ENCODE measurements at regions not wholly inside any gene's neighbourhood (a gene's known extent, or its start where the extent isn't known, plus 50 kb on each side); places are given as distances from the start of the nearest gene placed in this dataset.
"Not testable (repeated sequence)": the region's sequence is repeated elsewhere in the genome, so short reads cannot be mapped to it uniquely, and the experiment has no call there.

DNA sequence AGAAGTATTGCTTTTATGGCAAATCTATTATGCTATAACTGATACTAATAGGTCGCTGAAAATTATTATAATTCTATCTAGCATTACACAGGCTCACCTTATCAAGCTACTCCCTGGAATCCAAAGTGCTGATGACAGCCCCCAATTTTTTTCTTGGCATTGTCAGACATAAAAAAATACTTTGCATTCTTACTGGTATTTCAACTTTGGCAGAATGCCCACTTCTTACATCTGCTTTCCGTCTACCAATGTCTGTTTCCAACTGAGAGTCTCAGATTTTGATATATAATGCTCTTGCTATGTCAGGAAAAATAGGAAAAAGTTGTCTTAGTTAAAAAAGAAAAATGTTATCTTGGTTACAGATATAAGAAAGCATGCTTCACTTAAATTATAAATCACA is 615.4 kb downstream of the C12orf50 start:
- Histone ChIP-seq H3K9me3 (ENCODE audit: control insufficient read depth, insufficient read depth, low read length) (peaks cover 4% of the 10 kb centered on the region), H3K27ac (ENCODE audit: low read length) (no peak overlapping the region), H3K36me3 (ENCODE audit: control insufficient read depth, insufficient read depth, low read length) (no peaks in the 10 kb centered on the region), H3K4me3 (ENCODE audit: low read length) (no peak overlapping the region), H3K4me1 (ENCODE audit: control insufficient read depth, insufficient read depth, low read length) (no peaks in the 10 kb centered on the region), H3K27me3 (ENCODE audit: control insufficient read depth, insufficient read depth, low read length) (no peaks in the 10 kb centered on the region)
- Mint-ChIP-seq H3K4me3 (no peak overlapping the region), H3K36me3 (peaks cover 7% of the 10 kb centered on the region), H3K9me3 (peaks cover 21 to 27% of the 10 kb centered on the region in 2 donors), H3K27me3 (ENCODE audit: low read depth in 2 of 2) (no peaks in the 10 kb centered on the region), H3K4me1 (no peaks in the 10 kb centered on the region), H3K27ac (no peak overlapping the region)
- TF ChIP-seq, protein P1, sequence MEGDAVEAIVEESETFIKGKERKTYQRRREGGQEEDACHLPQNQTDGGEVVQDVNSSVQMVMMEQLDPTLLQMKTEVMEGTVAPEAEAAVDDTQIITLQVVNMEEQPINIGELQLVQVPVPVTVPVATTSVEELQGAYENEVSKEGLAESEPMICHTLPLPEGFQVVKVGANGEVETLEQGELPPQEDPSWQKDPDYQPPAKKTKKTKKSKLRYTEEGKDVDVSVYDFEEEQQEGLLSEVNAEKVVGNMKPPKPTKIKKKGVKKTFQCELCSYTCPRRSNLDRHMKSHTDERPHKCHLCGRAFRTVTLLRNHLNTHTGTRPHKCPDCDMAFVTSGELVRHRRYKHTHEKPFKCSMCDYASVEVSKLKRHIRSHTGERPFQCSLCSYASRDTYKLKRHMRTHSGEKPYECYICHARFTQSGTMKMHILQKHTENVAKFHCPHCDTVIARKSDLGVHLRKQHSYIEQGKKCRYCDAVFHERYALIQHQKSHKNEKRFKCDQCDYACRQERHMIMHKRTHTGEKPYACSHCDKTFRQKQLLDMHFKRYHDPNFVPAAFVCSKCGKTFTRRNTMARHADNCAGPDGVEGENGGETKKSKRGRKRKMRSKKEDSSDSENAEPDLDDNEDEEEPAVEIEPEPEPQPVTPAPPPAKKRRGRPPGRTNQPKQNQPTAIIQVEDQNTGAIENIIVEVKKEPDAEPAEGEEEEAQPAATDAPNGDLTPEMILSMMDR (IDR thresholded peaks at IDR 0.05), result no peak
- ATAC-seq (no peak), DNase-seq (no peak)
- intact Hi-C loops (cut with micrococcal nuclease), result no loop called here
- 93% methylated on average over 2 of the region's 2 CpGs for WGBS (ENCODE audit: insufficient coverage)

DNA sequence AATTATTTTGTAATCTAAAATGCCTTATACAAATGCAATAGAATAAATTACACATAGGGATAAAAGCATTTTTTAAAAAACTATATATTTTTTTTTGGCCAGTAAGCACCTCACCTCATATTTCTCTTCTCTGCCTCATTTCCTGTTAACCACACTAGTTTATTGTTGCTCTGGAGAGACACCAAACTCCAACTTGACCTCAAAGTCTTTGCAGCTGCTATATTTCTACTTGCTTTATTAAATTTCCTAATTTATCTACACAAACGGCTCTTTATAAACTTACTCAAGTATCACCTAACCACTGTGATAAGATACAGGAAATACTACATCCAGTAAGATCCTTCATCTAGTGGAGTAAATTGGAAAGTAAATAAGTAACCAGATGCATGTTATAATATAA is 622.3 kb downstream of the C12orf50 start:
- H3K36me3 Mint-ChIP-seq, result peaks cover 5% of the 10 kb centered on the region
- peaks cover 21 to 26% of the 10 kb centered on the region in 2 donors for H3K9me3 Mint-ChIP-seq
- no peaks in the 10 kb centered on the region for H3K27me3 ChIP-seq (ENCODE audit: control insufficient read depth, insufficient read depth, low read length)
- no peak for ATAC-seq
- no peak for DNase-seq
- peaks cover 4% of the 10 kb centered on the region for H3K9me3 ChIP-seq (ENCODE audit: control insufficient read depth, insufficient read depth, low read length)
- WGBS (ENCODE audit: insufficient coverage), result 100% methylated on average over 1 of the region's 1 CpG
- TF ChIP-seq, protein P1 (IDR thresholded peaks at IDR 0.05), result no peak
- no peaks in the 10 kb centered on the region for H3K36me3 ChIP-seq (ENCODE audit: control insufficient read depth, insufficient read depth, low read length)
- H3K4me3 ChIP-seq (ENCODE audit: low read length), result no peak overlapping the region
- H3K4me1 ChIP-seq (ENCODE audit: control insufficient read depth, insufficient read depth, low read length), result no peaks in the 10 kb centered on the region
- H3K27ac ChIP-seq (ENCODE audit: low read length), result no peak overlapping the region
- H3K27me3 Mint-ChIP-seq (ENCODE audit: low read depth in 2 of 2), result no peaks in the 10 kb centered on the region
- no peak overlapping the region for H3K27ac Mint-ChIP-seq
- intact Hi-C loops (cut with micrococcal nuclease), result no loop called here
- no peak overlapping the region for H3K4me3 Mint-ChIP-seq
- H3K4me1 Mint-ChIP-seq, result no peaks in the 10 kb centered on the region

DNA sequence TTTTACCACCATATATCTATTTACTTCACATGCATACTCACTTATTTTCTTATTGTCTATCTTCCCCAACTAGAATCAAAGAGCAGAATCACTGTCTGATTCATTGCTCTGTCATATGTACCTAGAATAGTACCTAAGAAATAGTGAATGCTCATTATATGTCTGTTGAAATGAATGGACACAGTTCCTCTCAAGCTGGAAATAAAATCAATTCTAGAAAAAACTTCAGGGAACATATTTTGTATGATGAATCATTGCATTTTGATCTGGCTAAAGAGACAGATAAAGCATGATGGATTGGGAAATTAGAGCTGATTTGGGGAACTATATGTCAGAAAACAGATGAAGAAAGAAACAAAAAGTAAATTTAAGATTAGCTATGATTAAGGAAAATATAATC is 623.3 kb downstream of the C12orf50 start:
- peaks cover 4% of the 10 kb centered on the region for H3K9me3 ChIP-seq (ENCODE audit: control insufficient read depth, insufficient read depth, low read length)
- H3K27ac ChIP-seq (ENCODE audit: low read length), result no peak overlapping the region
- TF ChIP-seq, protein P1 (IDR thresholded peaks at IDR 0.05), result no peak
- Mint-ChIP-seq H3K4me1 (no peaks in the 10 kb centered on the region), H3K27me3 (ENCODE audit: low read depth in 2 of 2) (no peaks in the 10 kb centered on the region), H3K27ac (no peak overlapping the region), H3K4me3 (no peak overlapping the region), H3K9me3 (peaks cover 19 to 24% of the 10 kb centered on the region in 2 donors), H3K36me3 (no peaks in the 10 kb centered on the region)
- no peak for DNase-seq
- no peaks in the 10 kb centered on the region for H3K36me3 ChIP-seq (ENCODE audit: control insufficient read depth, insufficient read depth, low read length)
- ATAC-seq, result no peak
- intact Hi-C loops (cut with micrococcal nuclease), result no loop called here
- no peak overlapping the region for H3K4me3 ChIP-seq (ENCODE audit: low read length)
- no peaks in the 10 kb centered on the region for H3K4me1 ChIP-seq (ENCODE audit: control insufficient read depth, insufficient read depth, low read length)
- no peaks in the 10 kb centered on the region for H3K27me3 ChIP-seq (ENCODE audit: control insufficient read depth, insufficient read depth, low read length)

DNA sequence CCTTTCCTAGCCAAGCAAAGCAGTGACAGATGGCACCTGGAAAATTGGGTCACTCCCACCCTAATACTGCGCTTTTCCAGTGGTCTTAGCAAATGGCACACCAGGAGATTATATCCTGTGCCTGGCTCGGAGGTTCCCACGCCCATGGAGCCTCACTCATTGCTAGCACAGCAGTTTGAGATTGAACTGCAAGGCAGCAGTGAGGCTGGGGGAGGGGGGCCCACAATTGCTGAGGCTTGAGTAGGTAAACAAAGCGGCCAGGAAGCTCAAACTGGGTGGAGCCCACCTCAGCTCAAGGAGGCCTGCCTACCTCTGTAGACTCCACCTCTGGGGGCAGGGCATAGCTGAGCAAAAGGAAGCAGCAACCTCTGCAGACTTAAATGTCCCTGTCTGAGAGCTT is 635.0 kb downstream of the C12orf50 start:
- H3K9me3 Mint-ChIP-seq, result peaks cover 14 to 15% of the 10 kb centered on the region in 2 donors
- H3K9me3 ChIP-seq (ENCODE audit: control insufficient read depth, insufficient read depth, low read length); H3K27ac Mint-ChIP-seq; intact Hi-C loops (cut with micrococcal nuclease); H3K4me3 ChIP-seq (ENCODE audit: low read length); H3K4me1 Mint-ChIP-seq; H3K36me3 Mint-ChIP-seq; DNase-seq; ATAC-seq; H3K4me1 ChIP-seq (ENCODE audit: control insufficient read depth, insufficient read depth, low read length); H3K36me3 ChIP-seq (ENCODE audit: control insufficient read depth, insufficient read depth, low read length); H3K27me3 Mint-ChIP-seq (ENCODE audit: low read depth in 2 of 2); H3K27me3 ChIP-seq (ENCODE audit: control insufficient read depth, insufficient read depth, low read length); H3K27ac ChIP-seq (ENCODE audit: low read length); H3K4me3 Mint-ChIP-seq: not testable (repeated sequence)
- WGBS (ENCODE audit: insufficient coverage), result 85% methylated on average over 4 of the region's 4 CpGs
